HepG2 (cell line): ENCODE measurements at regions not wholly inside any gene's neighbourhood (a gene's known extent, or its start where the extent isn't known, plus 50 kb on each side); places are given as distances from the start of the nearest gene placed in this dataset.

Source experiments
- ATAC-seq: fragments of 200-7000 bp; cut with Tn5 transposase; 3 replicates; pipeline ENCODE4 v1.9.1; 2020; ENCODE audit warnings: mild to moderate bottlenecking, moderate library complexity
- BruUV-seq: library from RNA; stranded (reverse); fragments of 400-500 nt; replicated peaks from 2 replicates; lab custom pipeline; 2021; lab: Mats Ljungman, UMichigan
- CTCF ChIA-PET: fragments of 300-600 bp; formaldehyde crosslinking; extraction: SDS; loops from one replicate; lab custom pipeline; 2021; ENCODE audit warnings: low total read pairs, inconsistent platforms, low intra/inter-chr PET ratio; lab: Yijun Ruan, JAX
- POLR2A ChIA-PET: fragments of 350-600 bp; sonication (Branson Sonifier 250); formaldehyde crosslinking; loops from one replicate; lab custom pipeline; 2020; ENCODE audit warnings: antibody characterized with exemption, inconsistent platforms; lab: Yijun Ruan, JAX
- DNase-seq: peaks from one replicate; pipeline ENCODE4 v3.0.0-alpha.2; 2015; ENCODE audit warnings: low spot score
- FAIRE-seq: peaks from 3 replicates; lab custom pipeline; 2011; peaks lifted over from hg19 to GRCh38; lab: Jason Lieb, UNC
- H2AFZ ChIP-seq: one replicate; pipeline ENCODE4 v1.6.1; 2011; ENCODE audit warnings: low read length, inconsistent platforms
- H3K27ac ChIP-seq: fragments of 300-600 bp; 3 replicates; pipeline ENCODE4 v1.8.0; 2011; ENCODE audit warnings: mixed run types, mild to moderate bottlenecking, mixed read lengths, low read length, inconsistent platforms; ENCODE audit not compliant: insufficient read depth; ENCODE audit errors: extremely low read length
- H3K27me3 ChIP-seq, 2 experiments: fragments of 200-600 bp in 1 of 2; 2 replicates in 1 of 2; 3 replicates in 1 of 2; pipeline versions ENCODE4 v1.6.0 to v1.8.0; 2011; ENCODE audit warnings: low read length in 2 of 2, mild to moderate bottlenecking in 2 of 2, moderate library complexity in 2 of 2, inconsistent platforms in 1 of 2; ENCODE audit not compliant: insufficient read depth in 2 of 2, control insufficient read depth in 1 of 2
- H3K36me3 ChIP-seq, 2 experiments: fragments of 200-600 bp in 1 of 2; replicated peaks in 1 of 2; 2 replicates in 1 of 2; 3 replicates in 1 of 2; pipeline versions ENCODE4 v1.5.1 to v1.8.0; 2011; ENCODE audit warnings: low read length in 2 of 2, inconsistent platforms in 1 of 2; ENCODE audit not compliant: insufficient read depth in 2 of 2, control insufficient read depth in 1 of 2
- H3K4me1 ChIP-seq: 2 replicates; pipeline ENCODE4 v1.5.1; 2012; ENCODE audit warnings: low read length, inconsistent platforms; ENCODE audit not compliant: insufficient read depth
- H3K4me2 ChIP-seq: 2 replicates; pipeline ENCODE4 v1.6.0; 2011; ENCODE audit warnings: low read depth, low read length, inconsistent platforms
- H3K4me3 ChIP-seq, 3 experiments: fragments of 200-600 bp in 1 of 3; sonication (generic), shearing (Covaris generic) in 1 of 3; replicated peaks in 1 of 3; 2 replicates each; pipeline ENCODE4 v1.5.1; 2011 to 2016; ENCODE audit warnings: low read length in 3 of 3, inconsistent platforms in 2 of 3, low read depth in 2 of 3, mild to moderate bottlenecking in 2 of 3, control low read depth in 1 of 3, mixed read lengths in 1 of 3; ENCODE audit not compliant: insufficient read depth in 1 of 3
- H3K79me2 ChIP-seq: one replicate; pipeline ENCODE4 v1.6.1; 2011; ENCODE audit warnings: low read length, inconsistent platforms; ENCODE audit not compliant: insufficient read depth
- H3K9ac ChIP-seq: 2 replicates; pipeline ENCODE4 v1.6.0; 2011; ENCODE audit warnings: mild to moderate bottlenecking, low read depth, low read length, inconsistent platforms; ENCODE audit not compliant: insufficient read depth
- H3K9me3 ChIP-seq: 2 replicates; pipeline ENCODE4 v1.5.1; 2012; ENCODE audit warnings: mild to moderate bottlenecking, low read length
- H4K20me1 ChIP-seq: 2 replicates; pipeline ENCODE4 v1.6.0; 2011; ENCODE audit warnings: inconsistent platforms, mild to moderate bottlenecking, low read length, moderate library complexity; ENCODE audit not compliant: insufficient read depth
- KDM1A ChIP-seq: IDR thresholded peaks from 2 replicates; pipeline ENCODE4 v1.6.1; 2016; ENCODE audit warnings: missing compliant biosample characterization
- SMAD3 ChIP-seq: sonication (generic); formaldehyde crosslinking; IDR thresholded peaks from 2 replicates; pipeline ENCODE4 v1.4.0; 2020; ENCODE audit warnings: missing genetic modification reagents
- TEAD2 ChIP-seq: sonication (generic); formaldehyde crosslinking; IDR thresholded peaks from 2 replicates; pipeline ENCODE4 v1.9.0; 2021; ENCODE audit warnings: missing genetic modification reagents
- TP53 ChIP-seq: sonication (generic); formaldehyde crosslinking; conservative IDR thresholded peaks from 2 replicates; pipeline ENCODE4 v1.4.0; 2020; ENCODE audit warnings: missing genetic modification reagents
- TRAFD1 ChIP-seq: sonication (generic); formaldehyde crosslinking; IDR thresholded peaks from 2 replicates; pipeline ENCODE4 v1.5.1; 2020; ENCODE audit warnings: missing genetic modification reagents, mild to moderate bottlenecking, borderline replicate concordance
- ZBTB42 ChIP-seq: sonication (generic); formaldehyde crosslinking; IDR thresholded peaks from 2 replicates; pipeline ENCODE4 v1.5.0; 2020; ENCODE audit warnings: mild to moderate bottlenecking, missing genetic modification reagents
- ZHX2 ChIP-seq, 2 experiments: sonication (generic) in 1 of 2; formaldehyde crosslinking in 1 of 2; IDR thresholded peaks; 2 replicates each; pipeline versions ENCODE4 v1.6.1 to v1.9.0; 2014 to 2022; ENCODE audit warnings: antibody characterized with exemption in 1 of 2, borderline replicate concordance in 1 of 2, inconsistent platforms in 1 of 2, low read depth in 1 of 2, missing genetic modification reagents in 1 of 2
- ZNF484 ChIP-seq: sonication (generic); formaldehyde crosslinking; IDR thresholded peaks from 2 replicates; pipeline ENCODE4 v1.5.1; 2020; ENCODE audit warnings: mild to moderate bottlenecking, low read depth, missing genetic modification reagents, borderline replicate concordance
- ZNF597 ChIP-seq: sonication (generic); formaldehyde crosslinking; IDR thresholded peaks from 2 replicates; pipeline ENCODE4 v1.5.0; 2020; ENCODE audit warnings: missing genetic modification reagents
- ZNF772 ChIP-seq: sonication (generic); formaldehyde crosslinking; IDR thresholded peaks from 2 replicates; pipeline ENCODE4 v1.5.0; 2020; ENCODE audit warnings: mild to moderate bottlenecking, missing genetic modification reagents
- ZNF790 ChIP-seq: sonication (generic); formaldehyde crosslinking; IDR thresholded peaks from 2 replicates; pipeline ENCODE4 v1.8.0; 2022; ENCODE audit warnings: missing genetic modification reagents, mild to moderate bottlenecking, borderline replicate concordance
- ZNF839 ChIP-seq: sonication (generic); formaldehyde crosslinking; IDR thresholded peaks from 2 replicates; pipeline ENCODE4 v1.4.0; 2020; ENCODE audit warnings: missing genetic modification reagents, mild to moderate bottlenecking, borderline replicate concordance
- WGBS: methylation state at CpG from one replicate; pipeline ENCODE4 v1.1.6; 2017; ENCODE audit warnings: low lambda C conversion rate; 5-methylcytosine and 5-hydroxymethylcytosine counted together
- in situ Hi-C: cut with HindIII; loops from 2 replicates; pipeline ENCODE4 v1.10.0; 2017; ENCODE audit warnings: low pct_unique_long_range_greater_than_20kb; ENCODE audit not compliant: extremely low pct_ligation_motif_present
- intact Hi-C: fragments of 100-400 bp; cut with micrococcal nuclease; formaldehyde crosslinking; loops from one replicate; pipeline ENCODE4 v1.10.0; 2022; ENCODE audit not compliant: unreplicated experiment
- TF ChIP-seq, protein P1 (sequence below): sonication (generic); formaldehyde crosslinking; IDR thresholded peaks from 2 replicates; pipeline ENCODE4 v1.4.0; 2020; ENCODE audit warnings: missing genetic modification reagents, mild to moderate bottlenecking, borderline replicate concordance

DNA sequence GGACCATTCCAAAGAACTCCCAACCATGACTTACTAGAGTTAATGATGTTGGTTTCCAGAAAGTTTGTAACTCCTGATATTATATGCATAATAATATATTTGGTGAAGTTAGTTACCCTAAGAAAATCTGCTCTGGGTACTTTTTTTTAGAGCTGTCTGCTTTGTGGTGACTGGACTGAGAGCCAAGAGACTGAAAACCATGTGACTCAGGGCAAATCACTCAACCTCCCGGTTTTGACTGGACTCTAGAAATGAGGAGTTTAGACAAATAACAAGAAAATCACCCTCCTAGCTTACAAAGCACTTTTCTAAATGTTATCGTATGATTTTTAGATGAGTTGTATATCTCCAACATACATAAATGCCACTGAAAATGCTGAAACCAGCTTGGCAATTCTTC lies 138.3 kb upstream of the RND3 start:
- WGBS: 43% methylated on average over 2 of the region's 2 CpGs
- in situ Hi-C loops: no loop called here
- no peak overlapping the region for H3K4me3 ChIP-seq
- no peaks in the 10 kb centered on the region for H3K36me3 ChIP-seq
- CTCF ChIA-PET: no interaction called here
- intact Hi-C loops: no loop called here
- no peaks in the 10 kb centered on the region for H3K4me1 ChIP-seq
- no peak overlapping the region for H3K9ac ChIP-seq
- H3K27ac ChIP-seq: no peak overlapping the region
- ATAC-seq: no peak
- H3K4me2 ChIP-seq: no peak overlapping the region
- H3K27me3 ChIP-seq: no peaks in the 10 kb centered on the region
- POLR2A ChIA-PET: no interaction called here
- no peaks in the 10 kb centered on the region for H3K79me2 ChIP-seq
- H2AFZ ChIP-seq: no peak overlapping the region
- peaks cover 16% of the 10 kb centered on the region for H3K9me3 ChIP-seq
- no peaks in the 10 kb centered on the region for H4K20me1 ChIP-seq
- no peak for DNase-seq
- no TSS peak for BruUV-seq
- FAIRE-seq: no peak
- TF ChIP-seq ZNF790 (CRISPR knock-in tag): no peak
- no peak for TF ChIP-seq ZNF484 (CRISPR knock-in tag)
- no peak for TF ChIP-seq TEAD2 (CRISPR knock-in tag)
- TF ChIP-seq ZNF772: no peak
- no peak for TF ChIP-seq ZNF839
- no peak for TF ChIP-seq SMAD3 (CRISPR knock-in tag)
- TF ChIP-seq KDM1A (CRISPR knock-in tag): no peak
- no peak for TF ChIP-seq ZNF597 (CRISPR knock-in tag)
- no peak for TF ChIP-seq TP53
- TF ChIP-seq, protein P1, sequence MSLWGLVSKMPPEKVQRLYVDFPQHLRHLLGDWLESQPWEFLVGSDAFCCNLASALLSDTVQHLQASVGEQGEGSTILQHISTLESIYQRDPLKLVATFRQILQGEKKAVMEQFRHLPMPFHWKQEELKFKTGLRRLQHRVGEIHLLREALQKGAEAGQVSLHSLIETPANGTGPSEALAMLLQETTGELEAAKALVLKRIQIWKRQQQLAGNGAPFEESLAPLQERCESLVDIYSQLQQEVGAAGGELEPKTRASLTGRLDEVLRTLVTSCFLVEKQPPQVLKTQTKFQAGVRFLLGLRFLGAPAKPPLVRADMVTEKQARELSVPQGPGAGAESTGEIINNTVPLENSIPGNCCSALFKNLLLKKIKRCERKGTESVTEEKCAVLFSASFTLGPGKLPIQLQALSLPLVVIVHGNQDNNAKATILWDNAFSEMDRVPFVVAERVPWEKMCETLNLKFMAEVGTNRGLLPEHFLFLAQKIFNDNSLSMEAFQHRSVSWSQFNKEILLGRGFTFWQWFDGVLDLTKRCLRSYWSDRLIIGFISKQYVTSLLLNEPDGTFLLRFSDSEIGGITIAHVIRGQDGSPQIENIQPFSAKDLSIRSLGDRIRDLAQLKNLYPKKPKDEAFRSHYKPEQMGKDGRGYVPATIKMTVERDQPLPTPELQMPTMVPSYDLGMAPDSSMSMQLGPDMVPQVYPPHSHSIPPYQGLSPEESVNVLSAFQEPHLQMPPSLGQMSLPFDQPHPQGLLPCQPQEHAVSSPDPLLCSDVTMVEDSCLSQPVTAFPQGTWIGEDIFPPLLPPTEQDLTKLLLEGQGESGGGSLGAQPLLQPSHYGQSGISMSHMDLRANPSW (CRISPR knock-in tag): no peak
- no peak for TF ChIP-seq ZHX2 (IDR thresholded peaks at IDR 0.05; ENCODE audit: low read depth)
- TF ChIP-seq ZHX2 (CRISPR knock-in tag; IDR thresholded peaks at IDR 0.05; ENCODE audit: borderline replicate concordance): no peak
- no peak for TF ChIP-seq ZBTB42
- TF ChIP-seq TRAFD1 (CRISPR knock-in tag): no peak
